NCI-H128 (cell line): ENCODE measurements at regions not wholly inside any gene's neighbourhood (a gene's known extent, or its start where the extent isn't known, plus 50 kb on each side); places are given as distances from the start of the nearest gene placed in this dataset.
"Not testable (repeated sequence)": the region's sequence is repeated elsewhere in the genome, so short reads cannot be mapped to it uniquely, and the experiment has no call there.

ENCODE experiments used
- DNase-seq: peaks from one replicate; lab custom pipeline; 2025; ENCODE audit not compliant: unreplicated experiment; lab: John Stamatoyannopoulos, UW

DNA sequence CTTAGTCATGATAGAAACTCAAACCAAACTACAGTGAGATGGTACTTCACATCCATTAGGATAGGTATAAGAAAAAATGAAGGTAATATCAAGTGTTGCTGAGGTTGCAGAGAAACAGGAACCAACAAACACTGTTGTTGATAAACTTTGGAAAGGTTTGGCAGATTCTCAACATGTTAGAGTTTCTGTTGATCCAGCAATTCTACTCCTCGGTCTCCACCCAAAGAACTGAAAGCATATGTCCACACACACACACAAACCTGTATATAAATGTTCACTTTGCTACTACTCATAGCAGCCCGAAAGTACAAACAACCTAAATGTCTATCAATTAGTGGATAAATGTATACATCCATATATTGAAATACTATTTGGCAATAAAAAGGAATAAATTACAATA lies 128.3 kb upstream of the CARMIL1 start:
- no peak for DNase-seq

DNA sequence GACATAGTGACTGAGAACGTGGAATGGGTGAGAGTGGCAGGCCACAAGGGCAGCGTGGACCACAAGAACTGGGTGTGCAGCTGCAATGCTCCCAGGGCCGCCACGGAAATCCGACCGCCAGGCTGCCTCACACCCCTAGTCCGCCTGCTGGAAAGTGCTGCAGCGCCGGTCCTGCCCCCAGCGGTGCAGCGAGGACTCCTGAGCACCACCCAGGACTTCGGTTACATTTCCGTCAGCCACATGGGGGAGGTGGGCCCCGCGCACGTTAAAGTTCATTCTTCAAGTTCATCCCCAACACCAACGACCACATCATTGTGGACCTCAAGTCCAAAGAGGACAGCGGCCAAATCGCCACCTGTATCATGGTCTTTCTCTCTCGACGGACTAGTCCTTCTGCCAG lies 126.1 kb upstream of the CARMIL1 start:
- DNase-seq = no peak

DNA sequence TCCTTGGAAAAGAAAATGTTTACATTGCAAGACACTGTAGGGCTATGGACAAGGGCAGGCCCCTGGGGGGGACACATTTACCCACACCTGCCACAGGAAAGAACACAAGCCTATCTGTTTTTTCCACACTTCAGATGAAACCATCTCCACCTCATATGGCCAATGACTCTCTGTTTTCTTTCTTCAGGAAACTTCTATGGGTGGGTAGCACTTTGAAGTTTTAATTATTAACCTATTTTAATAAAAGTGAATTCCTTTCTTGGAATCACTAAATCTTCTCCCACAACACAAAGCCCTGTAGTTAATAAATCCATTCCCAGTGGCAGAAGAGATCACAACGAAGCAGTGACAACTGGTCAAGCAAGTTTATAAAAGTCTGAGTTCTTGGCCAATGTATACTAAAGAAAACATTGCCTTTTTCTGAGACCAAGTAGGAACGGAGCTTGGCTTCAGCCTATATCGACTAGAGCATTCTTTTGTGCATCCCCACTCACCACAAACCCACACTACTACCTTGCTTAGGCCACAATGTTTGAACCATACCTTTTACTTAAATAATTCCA lies 125.1 kb upstream of the CARMIL1 start:
- no peak for DNase-seq

DNA sequence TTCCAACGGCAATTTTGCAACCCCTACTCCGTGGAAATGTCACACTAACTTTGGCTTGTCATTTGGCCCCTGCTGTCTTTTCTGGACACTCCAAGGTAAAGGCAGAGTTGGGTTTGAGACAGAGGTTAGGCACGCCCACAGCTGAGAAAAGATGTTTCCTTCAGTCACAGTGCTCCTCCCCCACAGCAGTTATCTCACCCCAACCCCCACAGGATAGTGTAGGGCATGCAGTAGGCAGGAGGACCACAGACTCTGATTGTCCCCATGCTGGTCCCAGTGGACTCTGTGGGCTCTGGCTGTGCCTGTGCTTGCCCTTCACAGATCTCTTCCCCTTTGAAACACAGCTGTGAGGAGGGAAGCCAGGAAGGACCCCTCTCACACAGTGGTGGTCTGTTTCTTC lies 124.0 kb upstream of the CARMIL1 start:
- no peak for DNase-seq

DNA sequence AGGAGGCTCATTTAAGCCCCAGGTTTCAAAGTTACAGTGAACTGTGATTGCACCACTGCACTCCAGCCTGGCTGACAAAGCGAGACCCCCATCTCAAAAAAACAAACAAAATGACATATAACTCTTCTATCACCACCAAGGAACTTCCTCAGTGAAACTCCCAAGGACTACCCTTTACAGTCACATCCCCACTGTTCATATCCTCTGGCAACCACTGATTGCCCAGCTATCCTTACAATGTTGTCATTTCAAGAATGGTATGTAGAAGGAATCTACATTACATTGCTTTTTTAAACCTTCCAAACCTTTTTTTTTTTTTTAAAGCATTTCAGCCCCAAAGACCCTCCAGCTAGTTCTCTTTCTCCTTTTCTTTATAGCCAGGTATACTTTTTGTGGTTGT lies 123.1 kb upstream of the CARMIL1 start:
- no peak for DNase-seq

DNA sequence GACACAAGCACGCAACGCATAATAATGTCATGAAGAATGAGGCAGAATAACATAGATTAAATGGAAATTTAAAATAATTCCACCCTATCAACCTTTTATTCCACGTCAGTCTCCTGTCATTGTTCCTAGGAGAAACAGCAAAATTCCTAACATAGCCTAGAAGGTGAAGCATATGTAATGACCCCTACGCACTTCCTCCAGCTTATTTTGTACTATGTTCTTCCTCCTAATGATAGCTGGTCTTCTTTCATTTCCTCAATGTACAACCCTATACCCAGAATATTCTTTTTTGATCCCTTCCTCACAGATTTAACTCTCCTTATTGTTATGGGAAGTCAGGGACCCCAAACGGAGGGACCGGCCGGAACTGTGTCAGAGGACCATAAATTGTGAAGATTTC lies 122.0 kb upstream of the CARMIL1 start:
- no peak for DNase-seq

DNA sequence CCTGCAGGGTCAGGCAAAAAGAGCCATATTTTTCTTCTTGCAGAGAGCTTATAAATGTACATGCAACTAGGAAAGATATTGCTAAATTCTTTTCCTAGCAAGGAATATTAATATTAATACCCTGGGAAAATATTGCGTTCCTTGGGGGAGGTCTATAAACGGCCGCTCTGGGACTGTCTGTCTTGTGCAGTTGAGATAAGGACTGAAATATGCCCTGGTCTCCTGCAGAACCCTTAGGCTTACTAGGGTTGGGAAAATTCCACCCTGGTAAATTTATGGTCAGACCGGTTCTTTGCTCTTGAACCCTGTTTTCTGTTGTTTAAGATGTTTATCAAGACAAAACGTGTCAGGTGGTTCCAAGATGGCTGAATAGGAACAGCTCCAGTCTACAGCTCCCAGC lies 121.3 kb upstream of the CARMIL1 start:
- DNase-seq = no peak

DNA sequence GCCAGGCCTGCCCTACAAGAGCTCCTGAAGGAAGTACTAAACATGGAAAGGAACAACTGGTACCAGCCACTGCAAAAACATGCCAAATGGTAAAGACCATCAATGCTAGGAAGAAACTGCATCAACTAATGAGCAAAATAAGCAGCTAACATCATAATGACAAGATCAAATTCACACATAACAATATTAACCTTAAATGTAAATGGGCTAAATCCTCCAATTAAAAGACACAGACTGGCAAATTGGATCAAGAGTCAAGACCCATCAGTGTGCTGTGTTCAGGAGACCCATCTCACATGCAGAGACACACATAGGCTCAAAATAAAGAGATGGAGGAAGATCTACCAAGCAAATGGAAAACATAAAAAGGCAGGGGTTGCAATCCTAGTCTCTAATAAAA lies 119.0 kb upstream of the CARMIL1 start:
- DNase-seq = not testable (repeated sequence)

DNA sequence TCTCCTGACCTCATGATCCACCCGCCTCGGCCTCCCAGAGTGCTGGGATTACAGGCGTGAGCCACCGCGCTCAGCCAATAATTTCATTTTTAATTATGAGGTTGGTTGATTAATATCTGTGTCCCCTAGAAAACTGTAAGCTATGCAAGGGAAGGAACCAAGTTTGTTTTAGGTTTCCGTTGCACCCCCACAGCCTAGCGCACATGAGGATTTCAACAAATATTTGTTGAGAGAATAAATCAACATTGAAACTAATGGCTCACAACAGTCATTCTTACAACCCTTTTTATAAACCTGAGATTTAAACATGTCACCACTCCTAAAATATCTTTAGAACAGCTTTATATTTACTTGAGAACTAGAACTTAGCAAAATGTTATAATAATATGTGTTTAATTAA lies 114.0 kb upstream of the CARMIL1 start:
- DNase-seq = no peak

DNA sequence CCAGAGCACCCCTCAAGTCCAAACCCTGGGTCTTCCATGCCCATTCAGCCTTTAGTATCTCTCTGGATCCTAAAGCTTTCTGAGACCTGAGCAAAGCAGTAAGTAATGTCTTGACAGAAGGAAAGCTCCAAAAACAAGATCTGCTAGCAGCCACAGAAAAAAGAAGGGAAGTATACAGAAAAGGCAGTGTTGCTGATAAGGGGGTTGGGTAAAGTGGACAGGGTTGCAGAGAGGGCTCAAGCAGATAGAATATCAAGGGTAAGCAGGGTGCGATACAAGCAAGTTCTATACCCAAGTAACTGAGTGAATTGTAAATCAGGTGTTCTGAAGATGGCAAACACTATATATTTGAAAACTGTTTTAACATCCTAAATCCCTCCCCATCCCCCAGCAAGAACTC lies 113.4 kb upstream of the CARMIL1 start:
- DNase-seq = no peak

DNA sequence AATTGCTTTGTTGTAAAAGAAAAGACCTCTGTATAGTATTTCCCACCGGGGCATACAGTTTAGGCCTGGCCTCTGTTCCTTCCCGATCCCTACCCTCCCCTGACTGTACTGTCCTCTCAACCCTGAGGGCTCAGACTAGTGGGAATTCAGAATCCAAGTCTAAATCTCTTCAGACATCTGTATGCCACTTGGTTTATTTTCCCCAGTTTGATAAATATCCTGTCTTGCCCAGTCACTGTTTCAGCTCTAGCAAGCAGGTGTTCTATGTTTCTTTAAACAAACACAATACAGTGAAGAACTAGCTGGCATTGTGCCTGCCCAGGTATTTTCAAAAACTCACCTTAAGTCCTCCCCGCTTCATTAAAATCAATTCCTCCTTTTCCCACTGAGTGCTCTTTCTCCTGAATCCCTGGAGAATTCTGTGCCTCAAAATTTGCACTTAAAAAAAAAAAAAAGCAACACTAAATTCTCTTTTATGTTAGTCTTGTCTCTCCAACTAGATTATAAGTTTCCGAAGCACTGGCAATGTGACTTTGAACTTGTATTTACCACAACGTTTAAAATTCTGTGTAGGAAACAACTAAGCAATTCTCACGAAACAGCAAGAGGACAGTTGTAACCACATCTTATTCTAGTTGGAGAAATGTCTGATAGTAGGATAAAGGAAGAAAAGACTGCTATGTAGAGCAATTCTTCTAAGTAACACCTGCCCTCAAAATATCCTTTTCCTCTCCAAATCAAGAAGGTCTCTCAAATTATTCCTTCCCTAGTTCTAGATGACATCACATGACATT lies 112.0 kb upstream of the CARMIL1 start:
- peak; percentile 53 for DNase-seq

DNA sequence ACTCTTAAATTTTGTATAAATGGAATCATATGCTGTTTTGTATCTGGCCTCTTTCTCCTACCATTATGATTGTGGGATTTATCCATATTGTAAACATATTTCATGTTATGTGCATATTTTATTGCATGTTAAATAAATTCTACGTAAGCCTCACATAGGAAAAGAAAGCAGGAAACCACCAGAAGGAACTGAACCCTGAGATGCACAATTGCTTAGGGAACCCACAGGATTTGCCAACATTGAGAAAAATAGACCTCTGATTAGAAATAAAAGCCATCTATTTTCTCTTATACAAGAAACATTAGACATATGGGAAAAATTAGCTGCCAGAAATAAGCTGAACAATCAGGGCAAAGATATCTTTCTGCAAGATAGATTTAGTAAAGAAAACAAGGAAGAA lies 111.2 kb upstream of the CARMIL1 start:
- no peak for DNase-seq

DNA sequence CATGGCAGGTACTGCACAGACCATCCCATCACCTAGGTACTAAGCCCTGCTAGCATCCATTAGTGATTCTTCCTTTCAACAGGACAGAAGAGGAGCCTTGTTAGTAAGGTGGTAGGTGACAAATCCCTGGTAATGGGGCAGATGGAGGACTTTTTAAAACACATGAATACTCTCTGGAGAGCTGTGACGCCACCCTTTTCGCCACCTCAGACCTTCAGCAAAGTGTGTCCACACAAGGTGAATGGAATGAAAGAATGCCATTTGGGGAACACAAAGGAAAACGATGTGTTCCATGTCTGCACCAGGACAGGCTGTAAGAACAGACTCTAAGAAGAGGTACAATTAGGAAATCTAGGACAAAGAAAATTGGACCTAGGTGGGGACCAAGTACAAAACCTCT lies 110.5 kb upstream of the CARMIL1 start:
- DNase-seq = no peak

DNA sequence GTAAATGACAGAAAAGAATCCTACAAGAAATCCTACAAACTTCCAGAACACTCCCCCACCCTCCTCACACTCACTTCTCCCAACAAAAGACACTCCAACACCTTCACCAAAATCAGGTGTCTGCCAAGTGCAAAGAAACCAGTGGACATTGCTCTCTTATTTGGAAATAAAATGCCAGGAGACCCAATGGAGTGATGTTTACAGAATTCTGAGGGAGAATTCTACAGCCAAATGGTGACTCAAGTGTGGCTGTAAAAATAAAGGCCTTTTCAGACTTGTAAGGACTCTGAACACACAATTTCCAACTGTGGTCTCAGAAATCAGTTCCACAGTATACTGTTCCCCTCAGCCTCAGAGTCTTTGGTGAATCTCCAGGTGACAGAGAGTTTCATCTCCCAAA lies 109.6 kb upstream of the CARMIL1 start:
- DNase-seq = no peak

DNA sequence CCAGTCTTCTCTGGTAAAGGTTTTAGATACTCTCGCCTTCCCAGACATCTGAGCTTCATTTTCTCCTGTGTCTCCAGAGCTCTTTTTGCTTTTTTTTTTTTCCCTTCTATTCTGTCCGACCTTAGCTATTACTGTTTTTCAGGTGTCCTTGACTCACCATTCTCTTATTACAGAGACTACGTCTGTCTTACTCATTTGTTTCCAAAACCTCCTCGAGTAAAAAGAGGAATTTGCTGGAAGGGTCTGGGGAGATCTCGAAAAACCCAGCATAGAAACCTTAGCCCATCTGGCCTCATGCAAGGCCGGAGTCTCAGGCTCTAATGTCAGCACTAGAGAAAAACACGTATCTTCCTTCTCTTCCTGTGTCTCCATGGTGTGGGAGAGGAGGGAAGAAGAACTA lies 109.2 kb upstream of the CARMIL1 start:
- no peak for DNase-seq

DNA sequence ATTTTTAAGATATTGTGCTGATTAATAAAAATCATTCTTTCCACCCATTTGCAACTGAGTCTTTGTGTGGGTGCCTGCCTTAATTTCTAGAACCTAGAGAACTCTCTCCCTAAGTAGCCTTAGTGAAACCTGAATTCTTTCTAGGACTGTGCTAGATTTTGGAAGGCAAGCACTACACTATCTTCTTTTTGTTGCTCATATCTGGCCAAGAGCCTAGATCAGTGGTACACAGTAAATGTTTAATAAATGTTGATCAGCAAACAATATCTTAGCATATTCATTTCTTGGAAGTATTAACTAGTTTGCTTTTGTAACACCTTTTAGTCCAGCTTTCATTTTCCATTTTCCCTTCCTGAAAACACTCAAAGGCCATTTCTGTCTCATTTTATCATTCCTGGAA lies 108.5 kb upstream of the CARMIL1 start:
- DNase-seq = no peak

DNA sequence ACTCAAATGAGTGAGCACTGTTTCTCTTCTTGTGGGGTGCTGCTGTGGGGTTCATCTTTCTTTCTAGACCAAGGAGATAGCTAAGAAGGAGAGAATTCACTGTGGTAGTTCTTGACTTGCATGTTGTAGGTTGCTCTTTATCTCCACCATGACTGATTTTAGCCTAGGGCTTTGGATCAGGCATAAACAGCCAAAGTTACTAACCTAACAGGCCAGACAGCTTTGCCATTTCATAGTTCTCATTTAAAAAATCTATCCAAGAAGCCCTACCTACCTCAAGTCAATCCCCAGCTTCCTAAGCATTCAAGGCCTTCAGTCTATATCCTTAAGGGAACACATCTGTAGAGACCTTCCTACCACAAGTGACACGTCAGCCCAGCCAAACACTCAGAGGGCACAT lies 107.9 kb upstream of the CARMIL1 start:
- DNase-seq = no peak

DNA sequence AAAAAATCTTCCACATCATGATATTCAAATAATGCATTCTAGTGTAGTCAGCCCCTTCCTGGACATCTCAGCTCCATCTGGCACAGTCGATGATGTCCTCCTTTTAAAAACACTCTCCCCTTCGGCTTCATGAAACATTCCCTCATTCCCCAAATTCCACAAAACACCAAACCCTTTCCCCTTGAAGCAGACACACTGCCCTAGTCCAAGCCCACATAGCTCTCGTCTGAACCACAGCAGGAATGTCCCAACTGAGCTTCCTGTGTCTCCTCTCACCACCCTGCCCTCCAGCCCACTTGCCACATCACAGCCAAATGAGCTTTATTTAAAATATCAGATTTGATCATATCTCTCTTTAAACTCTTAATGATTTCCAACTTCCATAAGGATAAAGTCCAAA lies 106.4 kb upstream of the CARMIL1 start:
- no peak for DNase-seq

DNA sequence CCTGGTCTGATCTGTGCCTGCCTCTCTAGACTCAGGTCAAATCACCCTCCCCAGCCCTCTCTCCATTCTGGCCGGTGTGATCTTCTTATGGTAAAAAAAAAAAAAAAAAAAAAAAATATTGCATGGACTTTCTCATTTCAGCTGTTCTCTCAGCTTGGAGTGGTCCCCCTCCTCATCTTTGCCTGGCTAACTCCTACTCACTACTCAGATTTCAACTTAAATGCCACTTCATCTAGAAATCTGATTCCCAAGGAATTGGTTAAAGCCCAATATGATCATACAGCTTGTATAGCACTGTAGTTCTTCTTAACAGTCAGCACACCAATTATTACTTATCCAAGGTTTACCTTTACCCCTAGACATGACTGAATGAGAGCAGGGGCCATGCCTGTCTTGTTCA lies 105.9 kb upstream of the CARMIL1 start:
- no peak for DNase-seq

DNA sequence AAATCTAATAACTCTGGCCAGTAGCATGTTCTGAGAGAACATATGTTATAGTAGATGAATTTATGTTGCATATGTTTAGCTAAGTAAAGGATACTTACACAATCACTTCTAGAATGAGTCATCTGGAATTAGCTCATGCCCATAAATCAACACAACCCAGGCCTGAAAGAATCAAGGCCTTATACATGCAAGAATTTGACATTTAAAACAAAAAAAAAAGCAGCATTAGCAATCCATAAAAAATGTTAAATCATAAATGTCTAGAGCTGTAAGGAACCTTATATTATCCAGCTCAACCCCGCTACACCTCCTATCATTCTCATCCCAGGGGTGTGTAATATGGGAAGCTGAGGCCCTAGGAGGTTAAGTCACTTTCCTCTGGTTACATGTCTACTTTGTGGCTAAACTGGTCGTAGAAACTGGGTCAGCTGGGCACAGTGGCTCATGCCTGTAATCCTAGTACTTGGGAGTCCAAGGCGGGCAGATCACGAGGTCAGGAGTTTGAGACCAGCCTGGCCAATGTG lies 105.2 kb upstream of the CARMIL1 start:
- DNase-seq = no peak

DNA sequence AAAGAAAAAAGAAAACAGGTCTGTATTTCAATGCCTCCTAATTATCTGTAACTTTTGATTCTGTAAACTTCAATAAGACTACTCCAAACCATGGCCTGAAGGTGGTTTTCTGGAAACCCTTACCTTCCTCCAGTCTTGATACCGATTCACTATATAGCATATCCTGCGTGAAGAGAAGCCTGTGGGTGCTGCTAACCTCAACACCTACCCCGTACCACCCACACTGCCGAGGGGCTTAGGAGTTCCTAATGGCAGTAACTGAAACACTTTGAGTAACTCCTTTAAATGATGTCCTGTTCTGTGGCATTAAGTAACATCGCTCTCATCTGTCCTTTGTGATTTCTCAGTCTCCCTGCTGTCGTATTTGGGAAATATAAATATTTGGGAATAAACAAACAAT lies 104.5 kb upstream of the CARMIL1 start:
- DNase-seq = no peak

DNA sequence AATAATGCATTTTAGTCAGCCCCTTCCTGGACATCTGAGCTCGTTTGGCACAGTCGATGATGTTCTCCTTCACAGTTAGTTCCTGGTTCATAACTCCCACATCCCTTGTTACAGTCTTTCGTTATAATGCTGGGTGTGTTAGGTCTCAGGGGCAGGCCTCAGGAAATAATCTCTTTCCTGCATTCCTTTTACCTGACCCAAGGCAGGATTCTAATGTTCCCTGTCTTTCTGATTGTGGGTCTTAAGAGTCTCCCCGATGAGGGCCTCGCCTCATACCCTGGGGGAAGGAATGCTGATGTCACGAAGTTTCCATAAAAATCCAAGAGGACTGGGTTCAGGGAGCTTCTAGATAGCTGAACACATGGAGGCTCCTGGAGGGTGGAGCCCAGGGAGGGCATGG lies 104.0 kb upstream of the CARMIL1 start:
- no peak for DNase-seq

DNA sequence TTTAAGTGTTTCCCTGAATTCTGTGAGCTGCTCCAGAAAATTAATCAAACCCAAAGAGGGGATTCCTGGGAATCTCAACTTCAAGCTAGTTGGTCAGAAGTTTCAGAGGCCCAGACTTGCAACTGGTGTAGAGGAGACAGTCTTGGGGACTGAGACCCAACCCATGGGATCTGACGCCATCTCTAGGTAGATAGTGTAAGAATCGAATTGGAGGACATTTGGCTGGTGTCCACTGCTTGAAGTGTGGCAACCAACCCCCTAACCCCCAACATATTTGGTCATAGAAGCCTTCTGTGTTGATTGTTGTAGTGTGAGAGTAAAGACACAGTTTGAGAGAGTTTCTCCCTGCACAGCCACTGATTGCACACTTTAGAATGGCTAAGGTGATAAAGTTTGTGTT lies 103.5 kb upstream of the CARMIL1 start:
- no peak for DNase-seq
